HEK293 (cell line): ENCODE measurements at regions not wholly inside any gene's neighbourhood (a gene's known extent, or its start where the extent isn't known, plus 50 kb on each side); places are given as distances from the start of the nearest gene placed in this dataset.

Experiments
- CTCF ChIA-PET: fragments of 350-600 bp; formaldehyde crosslinking; extraction: SDS; loops from one replicate; lab custom pipeline; 2021; ENCODE audit warnings: antibody characterized with exemption; lab: Yijun Ruan, JAX
- POLR2A ChIA-PET: fragments of 300-600 bp; formaldehyde crosslinking; extraction: SDS; loops from one replicate; lab custom pipeline; 2020; ENCODE audit warnings: antibody characterized with exemption, inconsistent platforms; lab: Yijun Ruan, JAX
- H3K27ac ChIP-seq: fragments of 200-500 bp; sonication (Bioruptor generic); 2 replicates; pipeline ENCODE4 v1.5.1; 2014; ENCODE audit warnings: low read depth, low read length, control low read depth, inconsistent platforms; ENCODE audit errors: extremely low read depth
- H3K36me3 ChIP-seq, 2 experiments: fragments of 200-500 bp in 1 of 2; sonication (Bioruptor generic) in 1 of 2; 1 replicate in 1 of 2; 2 replicates in 1 of 2; pipeline ENCODE4 v1.5.1; 2014 to 2017; ENCODE audit warnings: inconsistent platforms in 2 of 2, low read length in 2 of 2; ENCODE audit not compliant: control insufficient read depth in 2 of 2, insufficient read depth in 1 of 2
- H3K4me1 ChIP-seq: fragments of 200-500 bp; sonication (Bioruptor generic); 2 replicates; pipeline ENCODE4 v1.5.1; 2014; ENCODE audit warnings: mild to moderate bottlenecking, low read length, inconsistent platforms; ENCODE audit not compliant: control insufficient read depth, insufficient read depth
- H3K4me3 ChIP-seq: 2 replicates; pipeline ENCODE4 v1.5.1; 2011; ENCODE audit warnings: low read depth, mild to moderate bottlenecking, control low read depth, low read length, moderate library complexity
- H3K9me3 ChIP-seq: fragments of 200-500 bp; sonication (Bioruptor generic); 2 replicates; pipeline ENCODE4 v1.5.1; 2014; ENCODE audit warnings: low read depth, low read length, inconsistent platforms; ENCODE audit not compliant: control insufficient read depth, insufficient read depth
- FEZF1 ChIP-seq: fragments of 450-650 bp; formaldehyde crosslinking; IDR thresholded peaks from 2 replicates; pipeline ENCODE4 v1.5.1; 2016; ENCODE audit warnings: missing biosample characterization, missing genetic modification characterization
- KLF7 ChIP-seq: fragments of 450-650 bp; formaldehyde crosslinking; IDR thresholded peaks from 2 replicates; pipeline ENCODE4 v1.5.1; 2016; ENCODE audit warnings: missing biosample characterization, missing genetic modification characterization, borderline replicate concordance
- PRDM1 ChIP-seq: fragments of 450-650 bp; formaldehyde crosslinking; IDR thresholded peaks from 2 replicates; pipeline ENCODE4; 2016; ENCODE audit warnings: missing biosample characterization, missing genetic modification characterization
- YY2 ChIP-seq: fragments of 450-650 bp; formaldehyde crosslinking; IDR thresholded peaks from 2 replicates; pipeline ENCODE4 v1.5.1; 2016; ENCODE audit warnings: missing biosample characterization, missing genetic modification characterization
- ZBTB21 ChIP-seq: fragments of 450-650 bp; formaldehyde crosslinking; IDR thresholded peaks from 2 replicates; pipeline ENCODE4 v1.5.1; 2017; ENCODE audit warnings: missing biosample characterization, missing genetic modification characterization
- ZNF146 ChIP-seq: fragments of 450-650 bp; formaldehyde crosslinking; IDR thresholded peaks from 2 replicates; pipeline ENCODE4 v1.5.1; 2016; ENCODE audit warnings: missing biosample characterization, missing genetic modification characterization
- ZNF324 ChIP-seq: fragments of 450-650 bp; formaldehyde crosslinking; IDR thresholded peaks from 2 replicates; pipeline ENCODE4 v1.5.1; 2016; ENCODE audit warnings: missing biosample characterization, missing genetic modification characterization
- ZNF558 ChIP-seq: fragments of 450-650 bp; formaldehyde crosslinking; IDR thresholded peaks from 2 replicates; pipeline ENCODE4 v1.5.1; 2016; ENCODE audit warnings: missing biosample characterization, missing genetic modification characterization
- ZNF560 ChIP-seq: fragments of 450-650 bp; formaldehyde crosslinking; IDR thresholded peaks from 2 replicates; pipeline ENCODE4 v1.5.1; 2017; ENCODE audit warnings: missing biosample characterization, missing genetic modification characterization, borderline replicate concordance
- ZNF571 ChIP-seq: fragments of 450-650 bp; formaldehyde crosslinking; IDR thresholded peaks from 2 replicates; pipeline ENCODE4 v1.5.0; 2017; ENCODE audit warnings: missing biosample characterization, missing genetic modification characterization
- ZNF830 ChIP-seq: fragments of 450-650 bp; IDR thresholded peaks from 2 replicates; pipeline ENCODE4 v1.5.0; 2018; ENCODE audit warnings: missing biosample characterization, missing genetic modification characterization, low read depth, mild to moderate bottlenecking, moderate library complexity
- ZNF843 ChIP-seq: fragments of 450-650 bp; formaldehyde crosslinking; IDR thresholded peaks from 2 replicates; pipeline ENCODE4 v1.5.1; 2016; ENCODE audit warnings: missing biosample characterization, missing genetic modification characterization
- ZSCAN23 ChIP-seq: fragments of 450-650 bp; formaldehyde crosslinking; IDR thresholded peaks from 2 replicates; pipeline ENCODE4 v1.5.1; 2016; ENCODE audit warnings: missing biosample characterization, missing genetic modification characterization
- TF ChIP-seq, protein P1 (sequence below): fragments of 450-650 bp; formaldehyde crosslinking; IDR thresholded peaks from 2 replicates; pipeline ENCODE4 v1.5.1; 2016; ENCODE audit warnings: missing biosample characterization, missing genetic modification characterization
- TF ChIP-seq, protein P2 (sequence below): fragments of 450-650 bp; formaldehyde crosslinking; IDR thresholded peaks from 2 replicates; pipeline ENCODE4 v1.5.1; 2016; ENCODE audit warnings: missing biosample characterization, missing genetic modification characterization
- TF ChIP-seq, protein P3 (sequence below): fragments of 450-650 bp; formaldehyde crosslinking; IDR thresholded peaks from 2 replicates; pipeline ENCODE4 v1.5.1; 2016; ENCODE audit warnings: missing biosample characterization, missing genetic modification characterization, low read depth
- TF ChIP-seq, protein P4 (sequence below): fragments of 450-650 bp; formaldehyde crosslinking; IDR thresholded peaks from 2 replicates; pipeline ENCODE4 v1.5.1; 2016; ENCODE audit warnings: missing biosample characterization, missing genetic modification characterization
- TF ChIP-seq, protein P5 (sequence below): fragments of 450-650 bp; formaldehyde crosslinking; IDR thresholded peaks from 2 replicates; pipeline ENCODE4; 2016; ENCODE audit warnings: missing biosample characterization, missing genetic modification characterization
- TF ChIP-seq, protein P6 (sequence below): fragments of 450-650 bp; formaldehyde crosslinking; IDR thresholded peaks from 2 replicates; pipeline ENCODE4 v1.5.1; 2017; ENCODE audit warnings: missing biosample characterization, missing genetic modification characterization

DNA sequence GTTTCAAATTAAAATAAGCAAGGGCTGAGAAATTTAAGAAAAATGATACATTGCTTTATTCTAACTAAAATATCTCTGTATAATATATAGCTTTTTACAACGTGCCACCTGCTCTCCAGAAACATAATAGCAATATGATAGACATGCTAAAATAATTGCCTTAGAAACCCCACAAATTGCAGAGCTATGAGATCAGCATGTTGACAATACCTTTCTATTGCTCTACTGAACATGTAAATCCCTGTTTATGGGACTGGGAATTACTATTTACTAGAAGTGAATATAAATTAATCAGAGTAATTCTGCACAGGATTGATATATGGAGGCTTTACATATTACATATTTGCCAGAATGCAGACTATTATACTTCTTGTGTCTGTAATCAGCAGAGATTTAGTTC is 1831.1 kb upstream of the IGFBP7 start:
- Histone ChIP-seq H3K9me3 (no peaks in the 10 kb centered on the region), H3K36me3 (no peaks in the 10 kb centered on the region), H3K4me3 (no peak overlapping the region), H3K27ac (no peak overlapping the region), H3K4me1 (no peaks in the 10 kb centered on the region)
- TF ChIP-seq FEZF1 (tag by site-specific recombination) (no peak), ZNF558 (tag by site-specific recombination) (no peak), YY2 (tag by site-specific recombination) (no peak), ZNF830 (tag by site-specific recombination) (no peak), ZSCAN23 (tag by site-specific recombination) (no peak), ZBTB21 (tag by site-specific recombination) (no peak), ZNF571 (tag by site-specific recombination) (no peak), ZNF843 (tag by site-specific recombination) (no peak), ZNF324 (tag by site-specific recombination) (no peak), ZNF560 (tag by site-specific recombination) (no peak), KLF7 (tag by site-specific recombination) (no peak), ZNF146 (tag by site-specific recombination) (no peak), PRDM1 (tag by site-specific recombination) (no peak)
- TF ChIP-seq, protein P1, sequence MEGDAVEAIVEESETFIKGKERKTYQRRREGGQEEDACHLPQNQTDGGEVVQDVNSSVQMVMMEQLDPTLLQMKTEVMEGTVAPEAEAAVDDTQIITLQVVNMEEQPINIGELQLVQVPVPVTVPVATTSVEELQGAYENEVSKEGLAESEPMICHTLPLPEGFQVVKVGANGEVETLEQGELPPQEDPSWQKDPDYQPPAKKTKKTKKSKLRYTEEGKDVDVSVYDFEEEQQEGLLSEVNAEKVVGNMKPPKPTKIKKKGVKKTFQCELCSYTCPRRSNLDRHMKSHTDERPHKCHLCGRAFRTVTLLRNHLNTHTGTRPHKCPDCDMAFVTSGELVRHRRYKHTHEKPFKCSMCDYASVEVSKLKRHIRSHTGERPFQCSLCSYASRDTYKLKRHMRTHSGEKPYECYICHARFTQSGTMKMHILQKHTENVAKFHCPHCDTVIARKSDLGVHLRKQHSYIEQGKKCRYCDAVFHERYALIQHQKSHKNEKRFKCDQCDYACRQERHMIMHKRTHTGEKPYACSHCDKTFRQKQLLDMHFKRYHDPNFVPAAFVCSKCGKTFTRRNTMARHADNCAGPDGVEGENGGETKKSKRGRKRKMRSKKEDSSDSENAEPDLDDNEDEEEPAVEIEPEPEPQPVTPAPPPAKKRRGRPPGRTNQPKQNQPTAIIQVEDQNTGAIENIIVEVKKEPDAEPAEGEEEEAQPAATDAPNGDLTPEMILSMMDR (tag by site-specific recombination), result no peak
- TF ChIP-seq, protein P2, sequence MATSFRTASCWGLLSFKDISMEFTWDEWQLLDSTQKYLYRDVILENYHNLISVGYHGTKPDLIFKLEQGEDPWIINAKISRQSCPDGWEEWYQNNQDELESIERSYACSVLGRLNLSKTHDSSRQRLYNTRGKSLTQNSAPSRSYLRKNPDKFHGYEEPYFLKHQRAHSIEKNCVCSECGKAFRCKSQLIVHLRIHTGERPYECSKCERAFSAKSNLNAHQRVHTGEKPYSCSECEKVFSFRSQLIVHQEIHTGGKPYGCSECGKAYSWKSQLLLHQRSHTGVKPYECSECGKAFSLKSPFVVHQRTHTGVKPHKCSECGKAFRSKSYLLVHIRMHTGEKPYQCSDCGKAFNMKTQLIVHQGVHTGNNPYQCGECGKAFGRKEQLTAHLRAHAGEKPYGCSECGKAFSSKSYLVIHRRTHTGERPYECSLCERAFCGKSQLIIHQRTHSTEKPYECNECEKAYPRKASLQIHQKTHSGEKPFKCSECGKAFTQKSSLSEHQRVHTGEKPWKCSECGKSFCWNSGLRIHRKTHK (tag by site-specific recombination), result no peak
- TF ChIP-seq, protein P3, sequence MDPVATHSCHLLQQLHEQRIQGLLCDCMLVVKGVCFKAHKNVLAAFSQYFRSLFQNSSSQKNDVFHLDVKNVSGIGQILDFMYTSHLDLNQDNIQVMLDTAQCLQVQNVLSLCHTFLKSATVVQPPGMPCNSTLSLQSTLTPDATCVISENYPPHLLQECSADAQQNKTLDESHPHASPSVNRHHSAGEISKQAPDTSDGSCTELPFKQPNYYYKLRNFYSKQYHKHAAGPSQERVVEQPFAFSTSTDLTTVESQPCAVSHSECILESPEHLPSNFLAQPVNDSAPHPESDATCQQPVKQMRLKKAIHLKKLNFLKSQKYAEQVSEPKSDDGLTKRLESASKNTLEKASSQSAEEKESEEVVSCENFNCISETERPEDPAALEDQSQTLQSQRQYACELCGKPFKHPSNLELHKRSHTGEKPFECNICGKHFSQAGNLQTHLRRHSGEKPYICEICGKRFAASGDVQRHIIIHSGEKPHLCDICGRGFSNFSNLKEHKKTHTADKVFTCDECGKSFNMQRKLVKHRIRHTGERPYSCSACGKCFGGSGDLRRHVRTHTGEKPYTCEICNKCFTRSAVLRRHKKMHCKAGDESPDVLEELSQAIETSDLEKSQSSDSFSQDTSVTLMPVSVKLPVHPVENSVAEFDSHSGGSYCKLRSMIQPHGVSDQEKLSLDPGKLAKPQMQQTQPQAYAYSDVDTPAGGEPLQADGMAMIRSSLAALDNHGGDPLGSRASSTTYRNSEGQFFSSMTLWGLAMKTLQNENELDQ, result no peak
- TF ChIP-seq, protein P4, sequence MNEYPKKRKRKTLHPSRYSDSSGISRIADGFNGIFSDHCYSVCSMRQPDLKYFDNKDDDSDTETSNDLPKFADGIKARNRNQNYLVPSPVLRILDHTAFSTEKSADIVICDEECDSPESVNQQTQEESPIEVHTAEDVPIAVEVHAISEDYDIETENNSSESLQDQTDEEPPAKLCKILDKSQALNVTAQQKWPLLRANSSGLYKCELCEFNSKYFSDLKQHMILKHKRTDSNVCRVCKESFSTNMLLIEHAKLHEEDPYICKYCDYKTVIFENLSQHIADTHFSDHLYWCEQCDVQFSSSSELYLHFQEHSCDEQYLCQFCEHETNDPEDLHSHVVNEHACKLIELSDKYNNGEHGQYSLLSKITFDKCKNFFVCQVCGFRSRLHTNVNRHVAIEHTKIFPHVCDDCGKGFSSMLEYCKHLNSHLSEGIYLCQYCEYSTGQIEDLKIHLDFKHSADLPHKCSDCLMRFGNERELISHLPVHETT (tag by site-specific recombination), result no peak
- TF ChIP-seq, protein P5, sequence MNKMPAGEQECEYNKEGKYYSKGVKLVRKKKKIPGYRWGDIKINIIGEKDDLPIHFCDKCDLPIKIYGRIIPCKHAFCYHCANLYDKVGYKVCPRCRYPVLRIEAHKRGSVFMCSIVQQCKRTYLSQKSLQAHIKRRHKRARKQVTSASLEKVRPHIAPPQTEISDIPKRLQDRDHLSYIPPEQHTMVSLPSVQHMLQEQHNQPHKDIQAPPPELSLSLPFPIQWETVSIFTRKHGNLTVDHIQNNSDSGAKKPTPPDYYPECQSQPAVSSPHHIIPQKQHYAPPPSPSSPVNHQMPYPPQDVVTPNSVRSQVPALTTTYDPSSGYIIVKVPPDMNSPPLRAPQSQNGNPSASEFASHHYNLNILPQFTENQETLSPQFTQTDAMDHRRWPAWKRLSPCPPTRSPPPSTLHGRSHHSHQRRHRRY (tag by site-specific recombination), result no peak
- TF ChIP-seq, protein P6, sequence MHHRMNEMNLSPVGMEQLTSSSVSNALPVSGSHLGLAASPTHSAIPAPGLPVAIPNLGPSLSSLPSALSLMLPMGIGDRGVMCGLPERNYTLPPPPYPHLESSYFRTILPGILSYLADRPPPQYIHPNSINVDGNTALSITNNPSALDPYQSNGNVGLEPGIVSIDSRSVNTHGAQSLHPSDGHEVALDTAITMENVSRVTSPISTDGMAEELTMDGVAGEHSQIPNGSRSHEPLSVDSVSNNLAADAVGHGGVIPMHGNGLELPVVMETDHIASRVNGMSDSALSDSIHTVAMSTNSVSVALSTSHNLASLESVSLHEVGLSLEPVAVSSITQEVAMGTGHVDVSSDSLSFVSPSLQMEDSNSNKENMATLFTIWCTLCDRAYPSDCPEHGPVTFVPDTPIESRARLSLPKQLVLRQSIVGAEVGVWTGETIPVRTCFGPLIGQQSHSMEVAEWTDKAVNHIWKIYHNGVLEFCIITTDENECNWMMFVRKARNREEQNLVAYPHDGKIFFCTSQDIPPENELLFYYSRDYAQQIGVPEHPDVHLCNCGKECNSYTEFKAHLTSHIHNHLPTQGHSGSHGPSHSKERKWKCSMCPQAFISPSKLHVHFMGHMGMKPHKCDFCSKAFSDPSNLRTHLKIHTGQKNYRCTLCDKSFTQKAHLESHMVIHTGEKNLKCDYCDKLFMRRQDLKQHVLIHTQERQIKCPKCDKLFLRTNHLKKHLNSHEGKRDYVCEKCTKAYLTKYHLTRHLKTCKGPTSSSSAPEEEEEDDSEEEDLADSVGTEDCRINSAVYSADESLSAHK (tag by site-specific recombination), result no peak
- ChIA-PET POLR2A (no interaction called here), CTCF (no interaction called here)
